HG03108 (cell line): ENCODE measurements at regions not wholly inside any gene's neighbourhood (a gene's known extent, or its start where the extent isn't known, plus 50 kb on each side); places are given as distances from the start of the nearest gene placed in this dataset.
A peak's percentile ranks its signal among the peaks of the same experiment; 100 is the strongest.

Experiments
- ATAC-seq: cut with Tn5 transposase; IDR thresholded peaks from one replicate; pipeline ENCODE4 v1.9.1; 2021; ENCODE audit warnings: moderate library complexity; ENCODE audit not compliant: unreplicated experiment

DNA sequence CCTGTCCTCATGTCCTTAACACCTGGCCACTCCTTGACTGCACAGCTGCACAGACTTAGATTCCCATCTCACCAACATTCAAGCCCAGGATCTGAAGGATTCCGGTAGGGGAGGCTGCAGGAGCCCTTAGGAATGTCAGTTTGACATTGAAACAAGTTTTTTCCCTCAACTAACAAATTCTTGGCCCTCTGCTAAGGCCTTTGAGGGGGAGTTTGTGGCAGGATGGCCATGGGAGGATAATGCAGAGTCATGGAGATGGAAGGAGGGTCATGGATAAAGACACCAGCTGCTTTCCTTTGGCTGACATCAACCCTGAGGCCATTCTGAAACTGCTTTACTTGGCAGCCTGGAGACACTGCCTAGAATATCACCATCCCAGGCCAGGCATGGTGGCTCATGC is 63.4 kb upstream of the PPP2R5A start:
- ATAC-seq = no peak

DNA sequence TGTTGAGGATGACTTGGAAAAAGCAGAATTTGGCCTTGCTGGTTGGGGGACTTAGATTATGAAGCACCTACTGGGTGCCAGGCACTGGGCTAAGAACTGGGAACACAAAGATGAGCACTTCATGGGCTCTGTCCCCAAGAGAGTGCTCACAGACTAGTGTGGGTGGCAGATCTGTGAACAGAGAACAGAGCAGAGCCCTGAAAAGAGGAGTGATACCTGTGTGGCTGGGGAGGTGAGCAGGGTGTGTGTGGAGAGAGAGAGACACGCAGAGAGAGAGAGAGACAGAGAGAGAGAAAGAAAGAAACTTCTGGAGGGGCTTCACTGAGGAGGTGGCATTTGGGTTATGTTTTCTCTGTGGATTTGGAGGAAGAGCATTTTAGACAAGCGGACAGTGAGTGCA is 61.1 kb upstream of the PPP2R5A start:
- no peak for ATAC-seq

DNA sequence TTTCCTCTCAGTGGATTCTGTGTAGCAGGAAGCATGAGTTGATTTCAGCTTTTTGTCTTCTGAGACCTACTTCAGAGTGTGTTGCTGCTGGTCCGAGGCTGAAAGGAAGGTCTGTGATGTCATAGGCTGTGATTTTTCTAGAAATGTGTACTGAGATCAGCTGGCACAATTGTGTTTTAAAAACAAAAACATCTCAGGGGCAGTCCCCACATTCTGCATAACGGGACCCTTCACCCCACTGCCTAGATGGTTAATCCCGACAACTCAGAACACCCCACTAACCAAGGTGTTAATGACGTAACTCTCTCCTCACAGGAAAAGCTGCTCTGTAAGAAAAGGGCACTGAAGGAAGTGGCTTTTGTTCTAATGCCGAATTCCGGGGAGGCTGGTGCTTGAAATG is 59.8 kb upstream of the PPP2R5A start:
- ATAC-seq = no peak

GRCh38 chr1:212225871-212226302 is 59.3 kb upstream of the PPP2R5A start:
- no peak for ATAC-seq

GRCh38 chr1:212226467-212226866 is 58.7 kb upstream of the PPP2R5A start:
- ATAC-seq = no peak

GRCh38 chr1:212228076-212228475 is 57.1 kb upstream of the PPP2R5A start:
- no peak for ATAC-seq

DNA sequence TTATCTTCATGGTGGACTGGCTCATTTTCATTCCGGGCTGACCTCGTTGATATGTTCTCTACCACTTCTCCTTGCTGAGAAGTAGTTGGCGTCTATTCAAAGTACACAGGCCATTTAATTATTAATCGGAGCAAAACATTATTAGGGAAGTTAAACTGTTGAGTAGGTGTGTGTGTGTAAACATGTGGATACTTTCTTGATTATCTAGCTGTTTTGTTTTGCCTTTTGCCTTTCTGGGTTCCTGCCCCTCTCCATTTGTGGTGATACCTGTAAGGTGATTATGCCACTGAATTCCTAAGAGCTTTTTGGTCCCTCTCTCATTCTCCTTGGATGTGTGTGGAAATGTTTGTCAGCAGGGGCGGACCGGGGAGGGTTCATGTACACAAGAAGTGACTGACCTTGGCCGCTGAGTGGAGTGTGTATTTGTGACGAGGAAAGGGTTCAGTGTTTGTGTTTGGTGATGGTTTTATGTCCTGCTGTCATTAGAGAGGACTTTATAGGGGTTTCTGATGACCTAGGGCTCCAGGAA is 56.6 kb upstream of the PPP2R5A start:
- no peak for ATAC-seq

GRCh38 chr1:212229654-212230053 is 55.6 kb upstream of the PPP2R5A start:
- no peak for ATAC-seq

DNA sequence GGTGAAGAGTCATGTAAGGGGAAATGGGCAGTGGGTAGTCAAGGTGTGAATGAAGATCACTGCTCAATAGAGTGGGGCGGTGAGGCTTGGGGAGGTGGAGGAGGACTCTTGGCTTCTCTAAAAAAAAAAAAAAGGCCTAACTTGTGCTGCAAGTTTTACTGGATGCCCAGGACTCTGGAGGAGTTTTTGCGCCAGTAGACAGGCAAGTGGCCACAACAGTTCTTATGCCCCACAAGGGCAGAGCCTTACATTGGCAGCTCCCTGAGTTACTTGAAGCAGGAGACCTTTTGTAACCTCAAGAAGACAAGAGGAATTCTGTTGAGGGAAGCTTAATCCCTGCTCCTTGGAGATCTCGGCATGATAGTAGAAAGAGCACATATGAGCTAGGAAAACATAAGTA is 54.9 kb upstream of the PPP2R5A start:
- no peak for ATAC-seq

GRCh38 chr1:212231372-212231771 is 53.8 kb upstream of the PPP2R5A start:
- no peak for ATAC-seq

GRCh38 chr1:212232090-212232489 is 53.1 kb upstream of the PPP2R5A start:
- ATAC-seq = no peak

DNA sequence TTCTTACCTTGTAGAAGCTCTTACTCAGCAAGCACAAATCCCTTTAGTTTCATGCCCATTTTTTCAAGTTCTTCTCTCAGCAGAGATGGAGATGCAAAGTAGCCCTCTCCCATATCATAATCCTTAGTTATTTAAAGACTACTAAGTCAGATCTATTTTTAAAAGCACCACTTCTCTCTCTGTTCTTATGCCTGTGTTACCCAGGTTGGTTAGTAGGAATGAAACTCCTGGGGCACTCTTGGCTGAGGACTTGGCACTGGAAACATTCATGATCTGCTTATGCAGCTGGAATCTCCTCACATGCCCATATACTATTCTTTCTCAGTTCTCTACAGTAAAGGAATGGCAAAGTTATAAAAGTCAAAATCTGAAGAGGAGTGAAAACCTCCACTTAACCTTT is 51.9 kb upstream of the PPP2R5A start:
- no peak for ATAC-seq

GRCh38 chr1:212234431-212235395 is 50.5 kb upstream of the PPP2R5A start:
- ATAC-seq = peak; percentile 58
